AG10803 (cell line): ENCODE measurements at regions not wholly inside any gene's neighbourhood (a gene's known extent, or its start where the extent isn't known, plus 50 kb on each side); places are given as distances from the start of the nearest gene placed in this dataset.

Experiments used
- DNase-seq: peaks from one replicate; pipeline ENCODE4 v3.0.0; 2010; ENCODE audit warnings: low read depth
- H3K4me3 ChIP-seq: 2 replicates; pipeline ENCODE4 v1.5.1; 2011; ENCODE audit warnings: mild to moderate bottlenecking, low read length, control low read depth
- CTCF ChIP-seq: conservative IDR thresholded peaks from 2 replicates; pipeline ENCODE4 v1.5.1; 2011; ENCODE audit warnings: mild to moderate bottlenecking, low read length, control low read depth, inconsistent platforms

- no peak for TF ChIP-seq CTCF
- peak; percentile 2 for DNase-seq
- no peak overlapping the region for H3K4me3 ChIP-seq
These were observed 159.8 kb upstream of the ZRANB2 start for GRCh38 chr1:71240656-71241055.

GRCh38 chr1:71236503-71236902, 155.7 kb upstream of the ZRANB2 start:
- TF ChIP-seq CTCF, result no peak
- DNase-seq, result no peak
- no peak overlapping the region for H3K4me3 ChIP-seq

- DNase-seq, result no peak
- no peak for TF ChIP-seq CTCF
- no peak overlapping the region for H3K4me3 ChIP-seq
These were observed 152.8 kb upstream of the ZRANB2 start for GRCh38 chr1:71233645-71234044.

DNA sequence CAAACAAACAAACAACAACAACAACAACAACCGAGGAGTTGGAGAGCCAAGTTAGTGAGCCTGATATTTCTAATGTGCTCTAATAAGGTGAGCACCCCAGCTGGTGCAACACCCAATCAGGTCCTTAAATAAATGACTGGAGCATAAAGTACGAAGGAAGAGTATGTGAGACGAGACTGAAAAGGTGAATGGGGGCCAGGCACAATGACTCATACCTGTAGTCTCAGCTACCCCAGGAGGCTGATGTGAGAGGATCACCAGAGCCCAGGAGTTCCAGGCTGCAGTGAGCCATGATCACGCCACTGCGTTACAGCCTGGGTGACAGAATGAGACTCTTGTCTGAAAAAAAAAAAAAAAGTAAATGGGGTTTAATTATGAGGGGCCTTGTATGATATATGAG, 152.0 kb upstream of the ZRANB2 start:
- H3K4me3 ChIP-seq, result no peak overlapping the region
- DNase-seq, result no peak
- TF ChIP-seq CTCF, result no peak

- peak; percentile 0 for DNase-seq
- H3K4me3 ChIP-seq, result no peak overlapping the region
- no peak for TF ChIP-seq CTCF
These were observed 151.4 kb upstream of the ZRANB2 start for GRCh38 chr1:71232166-71232763.

DNA sequence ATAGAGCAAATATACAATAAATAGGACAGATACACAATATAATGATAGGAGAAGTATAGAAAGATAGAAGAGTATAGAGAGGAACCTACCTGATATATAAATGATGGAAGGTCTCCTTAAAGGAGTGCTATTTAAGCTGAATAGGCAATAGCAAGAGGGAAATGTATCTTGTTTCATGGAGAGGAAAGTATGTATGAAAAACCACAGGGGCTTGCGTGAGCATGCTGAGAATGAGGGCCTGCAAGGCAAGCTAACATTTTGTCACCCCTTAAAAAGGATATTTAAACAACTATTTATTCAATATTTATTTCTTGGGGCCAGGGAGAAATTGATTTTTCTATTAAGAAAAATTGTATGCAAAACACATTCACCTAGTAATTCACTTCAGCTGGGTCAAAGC, 150.9 kb upstream of the ZRANB2 start:
- DNase-seq, result peak; percentile 16
- H3K4me3 ChIP-seq, result no peak overlapping the region
- TF ChIP-seq CTCF, result no peak

GRCh38 chr1:71228742-71229365, 148.0 kb upstream of the ZRANB2 start:
- no peak for TF ChIP-seq CTCF
- no peak overlapping the region for H3K4me3 ChIP-seq
- DNase-seq, result no peak
